A549 (cell line): ENCODE measurements at regions not wholly inside any gene's neighbourhood (a gene's known extent, or its start where the extent isn't known, plus 50 kb on each side); places are given as distances from the start of the nearest gene placed in this dataset.

Experiments
- BHLHE40 ChIP-seq: IDR thresholded peaks from 2 replicates; pipeline ENCODE4 v1.6.1; 2012; ENCODE audit warnings: low read depth, low read length, inconsistent platforms
- CTCF ChIP-seq: fragments of >200 bp; sonication (Bioruptor Twin); formaldehyde crosslinking; IDR thresholded peaks from 3 replicates; pipeline ENCODE4 v1.5.1; 2016
- EP300 ChIP-seq, 2 experiments: fragments of >200 bp; sonication (Bioruptor Twin); formaldehyde crosslinking; IDR thresholded peaks; 2 replicates in 1 of 2; 3 replicates in 1 of 2; pipeline ENCODE4 v1.6.1; 2016 to 2017
- HMGXB4 ChIP-seq: fragments of 250-450 bp; sonication (Bioruptor Pico); IDR thresholded peaks from 2 replicates; pipeline ENCODE4 v1.5.0; 2021; ENCODE audit warnings: mild to moderate bottlenecking, moderate library complexity, borderline replicate concordance
- JUNB ChIP-seq: fragments of >200 bp; sonication (Bioruptor Twin); formaldehyde crosslinking; IDR thresholded peaks from 2 replicates; pipeline ENCODE4 v1.6.1; 2016
- MAFK ChIP-seq: fragments of 450-650 bp; IDR thresholded peaks from 2 replicates; pipeline ENCODE4 v1.6.1; 2014; ENCODE audit not compliant: partially characterized antibody
- PBX3 ChIP-seq: IDR thresholded peaks from 2 replicates; pipeline ENCODE4 v1.6.1; 2012
- POLR2A ChIP-seq: IDR thresholded peaks from 2 replicates; pipeline ENCODE4 v1.6.1; 2012; ENCODE audit warnings: mild to moderate bottlenecking, low read length
- RFX5 ChIP-seq: fragments of 450-650 bp; IDR thresholded peaks from 2 replicates; pipeline ENCODE4 v1.7.1; 2014; ENCODE audit warnings: antibody characterized with exemption, mild to moderate bottlenecking, moderate library complexity
- USF2 ChIP-seq: fragments of 450-650 bp; IDR thresholded peaks from 2 replicates; pipeline ENCODE4 v1.6.1; 2014; ENCODE audit warnings: antibody characterized with exemption

- TF ChIP-seq JUNB = no peak
- TF ChIP-seq PBX3 = no peak
- no peak for TF ChIP-seq RFX5
- TF ChIP-seq POLR2A = no peak
- TF ChIP-seq BHLHE40 = no peak
- TF ChIP-seq MAFK = no peak
- no peak for TF ChIP-seq CTCF
- no peak for TF ChIP-seq EP300 (IDR thresholded peaks at IDR 0.05)
- TF ChIP-seq USF2 = no peak
- no peak for TF ChIP-seq HMGXB4 (CRISPR knock-in tag)
These were observed 583.3 kb upstream of the FSHR start for GRCh38 chr2:49737606-49738005.
